HG03045 (cell line): ENCODE measurements at regions not wholly inside any gene's neighbourhood (a gene's known extent, or its start where the extent isn't known, plus 50 kb on each side); places are given as distances from the start of the nearest gene placed in this dataset.

Experiments
- ATAC-seq: cut with Tn5 transposase; IDR thresholded peaks from one replicate; pipeline ENCODE4 v1.9.1; 2021; ENCODE audit warnings: mild to moderate bottlenecking, moderate library complexity; ENCODE audit not compliant: unreplicated experiment

GRCh38 chr6:102398788-102399390, 1005.4 kb downstream of the GRIK2 start:
- ATAC-seq = no peak

GRCh38 chr6:102390541-102390940, 997.0 kb downstream of the GRIK2 start:
- ATAC-seq = no peak

GRCh38 chr6:102389994-102390393, 996.5 kb downstream of the GRIK2 start:
- no peak for ATAC-seq

- ATAC-seq = no peak
Observed at GRCh38 chr6:102387326-102388033, 994.0 kb downstream of the GRIK2 start.

- ATAC-seq = no peak
Observed at GRCh38 chr6:102381203-102381602, 987.7 kb downstream of the GRIK2 start.

GRCh38 chr6:102356170-102356569, 962.7 kb downstream of the GRIK2 start:
- ATAC-seq = no peak

DNA sequence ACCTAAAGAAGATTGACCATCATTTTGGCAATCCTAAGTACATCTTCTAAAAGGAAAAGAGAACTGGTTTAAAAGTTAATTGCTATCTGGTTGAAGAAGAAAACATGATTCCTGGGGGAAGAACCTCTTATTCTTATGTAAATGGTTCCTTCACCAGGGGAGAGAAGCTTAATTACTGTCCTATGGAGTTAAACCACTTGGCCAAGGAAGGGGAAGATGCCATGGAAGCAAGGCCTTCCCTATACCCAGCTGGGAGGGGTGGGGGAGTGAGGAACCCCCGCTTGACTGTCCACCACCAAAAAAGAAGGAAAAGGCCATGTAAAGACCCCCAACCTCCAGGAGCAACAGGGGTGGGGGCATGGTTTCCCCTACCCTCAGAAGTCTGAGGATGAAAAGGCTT, 962.1 kb downstream of the GRIK2 start:
- no peak for ATAC-seq

- ATAC-seq = no peak
Observed at GRCh38 chr6:102352552-102352951, 959.0 kb downstream of the GRIK2 start.

GRCh38 chr6:102344769-102345168, 951.3 kb downstream of the GRIK2 start:
- ATAC-seq = no peak

DNA sequence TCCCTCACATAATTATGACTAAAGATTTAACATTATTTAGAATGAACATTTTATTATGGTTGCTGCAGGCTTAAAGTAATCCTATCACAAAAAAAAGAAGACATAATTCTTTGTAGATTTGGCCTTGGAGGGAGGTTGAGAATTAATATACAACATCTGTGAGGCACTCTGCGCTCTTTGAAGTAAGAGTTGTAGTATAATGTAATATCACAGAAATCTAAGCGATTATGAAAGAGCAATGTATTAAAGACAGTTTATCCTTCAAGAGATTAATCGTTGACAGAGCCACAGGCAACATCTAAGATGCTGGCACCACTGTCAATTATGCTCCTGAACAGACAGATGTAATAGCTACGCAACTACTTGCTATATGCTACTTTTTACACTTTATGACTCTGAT, 946.8 kb downstream of the GRIK2 start:
- ATAC-seq = no peak

DNA sequence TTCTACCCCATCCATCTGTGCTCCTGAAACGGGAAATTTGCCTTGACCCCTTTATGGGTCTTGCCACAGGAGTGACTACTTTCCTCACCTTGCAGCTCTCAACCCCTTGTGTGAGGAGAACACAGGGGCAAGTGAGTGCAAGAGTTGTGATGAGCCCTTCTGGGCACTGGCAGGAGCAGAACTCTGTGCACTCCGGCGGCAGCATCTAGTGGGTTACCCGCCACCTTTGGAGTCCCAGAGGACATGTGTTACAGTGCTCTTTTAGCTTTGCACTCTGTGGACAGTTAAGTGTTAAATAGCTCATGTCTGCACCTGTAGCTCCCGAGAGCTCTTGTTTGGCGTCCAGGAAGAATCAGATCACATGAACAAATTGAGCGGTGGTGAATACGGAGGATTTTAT, 940.2 kb downstream of the GRIK2 start:
- ATAC-seq = no peak

- no peak for ATAC-seq
Observed at GRCh38 chr6:102327697-102328225, 934.3 kb downstream of the GRIK2 start.

DNA sequence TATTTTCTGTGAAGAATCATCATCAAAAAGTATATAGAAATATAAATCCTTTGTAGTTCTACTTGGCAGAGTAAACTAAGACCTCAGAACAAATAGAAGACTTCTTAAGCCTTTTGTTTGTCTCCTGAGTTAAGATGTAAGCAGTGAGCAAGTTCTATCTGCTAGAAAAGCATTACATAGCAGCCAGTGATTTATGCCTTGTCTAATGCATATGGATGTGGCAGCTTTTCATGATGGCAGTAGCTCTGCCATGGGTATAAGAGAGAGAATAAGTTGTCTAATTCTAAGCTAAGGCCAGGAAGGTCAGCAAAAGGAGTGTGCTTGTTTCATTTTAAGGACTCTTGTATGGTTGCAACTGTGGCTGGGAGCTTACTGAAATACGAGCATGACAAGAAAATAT, 920.2 kb downstream of the GRIK2 start:
- ATAC-seq = no peak

- no peak for ATAC-seq
Observed at GRCh38 chr6:102309700-102310099, 916.2 kb downstream of the GRIK2 start.

GRCh38 chr6:102300350-102300749, 906.8 kb downstream of the GRIK2 start:
- ATAC-seq = no peak

DNA sequence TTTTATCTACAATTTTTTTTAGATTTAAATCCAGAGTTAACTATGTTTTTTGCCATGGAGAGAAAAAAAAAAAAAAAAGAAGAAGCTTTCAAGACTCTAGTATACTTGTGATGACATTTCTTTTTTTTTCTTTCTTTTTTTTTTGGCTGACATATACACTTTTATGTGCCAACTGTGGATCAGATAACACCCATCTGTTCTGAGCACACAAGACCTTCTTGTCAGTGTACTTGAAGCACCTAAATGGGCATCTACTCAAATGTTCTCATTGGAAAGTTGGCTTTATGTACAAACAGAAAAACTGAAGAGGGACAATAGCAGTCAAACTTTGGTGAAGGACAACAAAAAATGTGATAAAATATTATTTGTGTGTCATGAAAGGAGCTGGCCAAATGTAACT, 904.5 kb downstream of the GRIK2 start:
- ATAC-seq = no peak
